Esophagus squamous epithelium (tissue), 5 donors: ENCODE measurements at regions not wholly inside any gene's neighbourhood (a gene's known extent, or its start where the extent isn't known, plus 50 kb on each side); places are given as distances from the start of the nearest gene placed in this dataset.
A peak's percentile ranks its signal among the peaks of the same experiment; 100 is the strongest.

Experiments used
- DNase-seq: peaks from one replicate; lab custom pipeline; 2025; lab: John Stamatoyannopoulos, UW
- H3K27ac ChIP-seq, 4 donors: fragments of 200-600 bp; sonication (generic); one replicate each; pipeline ENCODE4 v1.5.1; 2016 to 2019; ENCODE audit warnings: mild to moderate bottlenecking in 1 of 4
- H3K27me3 ChIP-seq, 4 donors: fragments of 200-600 bp; sonication (generic); 1 replicate in 3 of 4; 2 replicates in 1 of 4; pipeline versions ENCODE4 v1.5.1 to v1.6.0; 2017 to 2021; ENCODE audit warnings: antibody characterized with exemption in 1 of 4
- H3K36me3 ChIP-seq, 3 donors: fragments of 200-600 bp; sonication (generic); one replicate each; pipeline ENCODE4 v1.5.1; 2016 to 2019
- H3K4me1 ChIP-seq, 3 donors: fragments of 200-600 bp; sonication (generic); one replicate each; pipeline ENCODE4 v1.5.1; 2017 to 2019
- H3K4me3 ChIP-seq, 4 donors: fragments of 200-600 bp; sonication (generic); 1 replicate in 3 of 4; 2 replicates in 1 of 4; pipeline ENCODE4 v1.5.1; 2016 to 2019; ENCODE audit warnings: mild to moderate bottlenecking in 2 of 4, moderate library complexity in 1 of 4
- H3K9me3 ChIP-seq, 3 donors: fragments of 200-600 bp; sonication (generic); one replicate each; pipeline ENCODE4 v1.5.1; 2016 to 2019
- POLR2A ChIP-seq, 4 donors: fragments of 450-650 bp; IDR thresholded peaks; one replicate each; pipeline ENCODE4 v1.6.1; 2017; ENCODE audit warnings: antibody characterized with exemption in 4 of 4, mild to moderate bottlenecking in 4 of 4, moderate library complexity in 3 of 4
- WGBS, 2 donors: methylation state at CpG; one replicate each; pipeline ENCODE4 v1.1.5; 2018; 5-methylcytosine and 5-hydroxymethylcytosine counted together
- intact Hi-C: fragments of 100-400 bp; cut with DNase I; formaldehyde crosslinking; loops from one replicate; pipeline ENCODE4 v1.15.0; 2022
- TF ChIP-seq, protein P1 (sequence below), 6 experiments: fragments of 450-650 bp in 4 of 6; fragments of 200-600 bp in 2 of 6; sonication (generic) in 2 of 6; IDR thresholded peaks; one replicate each; pipeline ENCODE4 v1.5.1; 2016 to 2019; ENCODE audit warnings: antibody characterized with exemption in 6 of 6, mild to moderate bottlenecking in 4 of 6, moderate library complexity in 4 of 6
- donor health status: DM: yes; HTN: yes; CAD: no.

- Histone ChIP-seq H3K4me1 (peaks cover 0 to 34% (median 19%) of the 10 kb centered on the region in 3 donors), H3K27me3 (no peaks in the 10 kb centered on the region), H3K4me3 (no peak overlapping the region), H3K36me3 (no peaks in the 10 kb centered on the region), H3K9me3 (no peaks in the 10 kb centered on the region), H3K27ac (no peak overlapping the region)
- DNase-seq, result no peak
- WGBS, 2 donors, result 72 to 84% methylated on average over 2 of the region's 2 CpGs
- no peak for TF ChIP-seq POLR2A (IDR thresholded peaks at IDR 0.05)
- TF ChIP-seq, protein P1, sequence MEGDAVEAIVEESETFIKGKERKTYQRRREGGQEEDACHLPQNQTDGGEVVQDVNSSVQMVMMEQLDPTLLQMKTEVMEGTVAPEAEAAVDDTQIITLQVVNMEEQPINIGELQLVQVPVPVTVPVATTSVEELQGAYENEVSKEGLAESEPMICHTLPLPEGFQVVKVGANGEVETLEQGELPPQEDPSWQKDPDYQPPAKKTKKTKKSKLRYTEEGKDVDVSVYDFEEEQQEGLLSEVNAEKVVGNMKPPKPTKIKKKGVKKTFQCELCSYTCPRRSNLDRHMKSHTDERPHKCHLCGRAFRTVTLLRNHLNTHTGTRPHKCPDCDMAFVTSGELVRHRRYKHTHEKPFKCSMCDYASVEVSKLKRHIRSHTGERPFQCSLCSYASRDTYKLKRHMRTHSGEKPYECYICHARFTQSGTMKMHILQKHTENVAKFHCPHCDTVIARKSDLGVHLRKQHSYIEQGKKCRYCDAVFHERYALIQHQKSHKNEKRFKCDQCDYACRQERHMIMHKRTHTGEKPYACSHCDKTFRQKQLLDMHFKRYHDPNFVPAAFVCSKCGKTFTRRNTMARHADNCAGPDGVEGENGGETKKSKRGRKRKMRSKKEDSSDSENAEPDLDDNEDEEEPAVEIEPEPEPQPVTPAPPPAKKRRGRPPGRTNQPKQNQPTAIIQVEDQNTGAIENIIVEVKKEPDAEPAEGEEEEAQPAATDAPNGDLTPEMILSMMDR (IDR thresholded peaks at IDR 0.05), result no peak
- intact Hi-C loops, result no loop called here
These were observed 220.1 kb downstream of the FOXO1 start for GRCh38 chr13:40446365-40446764.

- H3K4me1 ChIP-seq, result peaks cover 0 to 33% (median 26%) of the 10 kb centered on the region in 3 donors
- no peak overlapping the region for H3K27ac ChIP-seq
- H3K36me3 ChIP-seq, result no peaks in the 10 kb centered on the region
- no peaks in the 10 kb centered on the region for H3K9me3 ChIP-seq
- H3K27me3 ChIP-seq, result no peaks in the 10 kb centered on the region
- no peak for DNase-seq
- no peak overlapping the region for H3K4me3 ChIP-seq
- 73 to 96% methylated on average over 1 to 3 of the region's 3 CpGs for WGBS, 2 donors
- intact Hi-C loops, result no loop called here
- no peak for TF ChIP-seq POLR2A (IDR thresholded peaks at IDR 0.05)
- TF ChIP-seq, protein P1 (IDR thresholded peaks at IDR 0.05), result no peak
These were observed 218.6 kb downstream of the FOXO1 start for GRCh38 chr13:40447857-40448256.

GRCh38 chr13:40452038-40452666, 214.3 kb downstream of the FOXO1 start:
- no peak for DNase-seq
- no peaks in the 10 kb centered on the region for H3K27me3 ChIP-seq
- H3K9me3 ChIP-seq, result no peaks in the 10 kb centered on the region
- TF ChIP-seq POLR2A (IDR thresholded peaks at IDR 0.05), result no peak
- TF ChIP-seq, protein P1 (IDR thresholded peaks at IDR 0.05), result no peak
- WGBS, 2 donors, result 25 to 96% methylated on average over 1 to 5 of the region's 5 CpGs
- peaks cover 0 to 22% (median 18%) of the 10 kb centered on the region in 3 donors for H3K4me1 ChIP-seq
- H3K36me3 ChIP-seq, result no peaks in the 10 kb centered on the region
- intact Hi-C loops, result no loop called here
- H3K27ac ChIP-seq, result peak overlapping the region; percentile 35 to 82 (median 63)
- H3K4me3 ChIP-seq, result no peak overlapping the region

DNA sequence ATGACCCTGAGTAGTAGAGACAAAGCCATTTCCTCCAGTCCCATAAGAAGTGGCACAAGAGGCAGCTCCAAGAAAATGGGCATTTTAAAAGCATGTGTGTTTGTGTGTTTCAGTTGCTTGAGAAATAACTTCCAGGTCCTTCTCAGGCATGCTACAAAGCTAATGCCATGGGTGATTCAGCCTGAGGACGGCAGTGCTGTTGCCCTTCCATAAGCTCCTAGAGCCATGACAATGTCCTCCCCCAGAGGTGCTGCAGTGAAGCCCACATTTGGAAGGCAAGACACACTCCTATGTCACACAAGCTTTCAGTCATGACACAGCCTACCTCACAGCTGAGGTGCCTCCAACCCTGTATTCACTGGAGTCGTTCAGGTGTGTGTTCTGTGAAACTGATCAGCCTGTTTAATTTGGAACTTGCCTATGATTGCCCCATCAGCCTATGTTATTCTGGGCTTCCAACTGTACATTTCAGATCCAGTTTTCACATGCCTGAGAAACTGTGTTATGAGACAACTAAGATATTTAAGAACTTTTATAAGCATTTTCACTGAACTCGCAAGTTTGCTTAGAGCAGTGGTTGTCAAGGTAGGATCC, 213.6 kb downstream of the FOXO1 start:
- DNase-seq, result no peak
- TF ChIP-seq, protein P1 (IDR thresholded peaks at IDR 0.05), result no peak
- TF ChIP-seq POLR2A (IDR thresholded peaks at IDR 0.05), result no peak
- 38 to 56% methylated on average over 3 of the region's 3 CpGs for WGBS, 2 donors

GRCh38 chr13:40453351-40454021, 213.0 kb downstream of the FOXO1 start:
- Histone ChIP-seq H3K27ac (peak overlapping the region; percentile 35 to 82 (median 63)), H3K4me3 (no peak overlapping the region), H3K36me3 (no peaks in the 10 kb centered on the region), H3K4me1 (peaks cover 0 to 22% (median 18%) of the 10 kb centered on the region in 3 donors), H3K9me3 (no peaks in the 10 kb centered on the region), H3K27me3 (no peaks in the 10 kb centered on the region)
- whole genome bisulfite sequencing, 2 donors, result 48 to 64% methylated on average over 6 of the region's 6 CpGs
- intact Hi-C loops, result no loop called here
- DNase-seq, result no peak
- TF ChIP-seq POLR2A (IDR thresholded peaks at IDR 0.05), result no peak
- TF ChIP-seq, protein P1 (IDR thresholded peaks at IDR 0.05), result no peak

More for the DNA sequence above, 213.6 kb downstream of the FOXO1 start:
- Histone ChIP-seq H3K27ac (peak overlapping the region; percentile 35 to 82 (median 63)), H3K4me1 (peaks cover 0 to 22% (median 18%) of the 10 kb centered on the region in 3 donors), H3K4me3 (no peak overlapping the region), H3K36me3 (no peaks in the 10 kb centered on the region), H3K27me3 (no peaks in the 10 kb centered on the region), H3K9me3 (no peaks in the 10 kb centered on the region)
- intact Hi-C loops, result no loop called here
